Ectodermal cell (in vitro differentiated cells): ENCODE measurements at regions not wholly inside any gene's neighbourhood (a gene's known extent, or its start where the extent isn't known, plus 50 kb on each side); places are given as distances from the start of the nearest gene placed in this dataset.

Source experiments
- H3K27ac ChIP-seq: 2 replicates; pipeline ENCODE4 v1.7.0; 2013; ENCODE audit warnings: mild to moderate bottlenecking, low read depth, low read length; ENCODE audit not compliant: insufficient read depth, poor library complexity, severe bottlenecking
- H3K27me3 ChIP-seq: 2 replicates; pipeline ENCODE4 v1.7.0; 2013; ENCODE audit warnings: mild to moderate bottlenecking, low read length; ENCODE audit not compliant: insufficient read depth, control insufficient read depth, poor library complexity, severe bottlenecking
- H3K36me3 ChIP-seq: one replicate; pipeline ENCODE4 v1.7.0; 2013; ENCODE audit warnings: low read length; ENCODE audit not compliant: control insufficient read depth, insufficient read depth
- H3K4me1 ChIP-seq: one replicate; pipeline ENCODE4 v1.7.0; 2013; ENCODE audit warnings: low read length; ENCODE audit not compliant: control insufficient read depth, insufficient read depth
- H3K4me3 ChIP-seq: 2 replicates; pipeline ENCODE4 v1.7.0; 2013; ENCODE audit warnings: low read depth, low read length, control low read depth; ENCODE audit not compliant: insufficient read depth
- H3K9me3 ChIP-seq: 2 replicates; pipeline ENCODE4 v1.7.0; 2013; ENCODE audit warnings: mild to moderate bottlenecking, low read length, moderate library complexity; ENCODE audit not compliant: control insufficient read depth
- WGBS, 2 experiments: methylation state at CpG; one replicate each; pipeline ENCODE4 v1.1.7; 2013; ENCODE audit warnings: missing lambda C conversion rate in 2 of 2; 5-methylcytosine and 5-hydroxymethylcytosine counted together

GRCh38 chrX:13203271-13203670, 116.6 kb downstream of the ATXN3L start:
- no peaks in the 10 kb centered on the region for H3K4me1 ChIP-seq
- H3K27ac ChIP-seq: no peak overlapping the region
- H3K4me3 ChIP-seq: no peak overlapping the region
- H3K36me3 ChIP-seq: no peaks in the 10 kb centered on the region
- no peaks in the 10 kb centered on the region for H3K27me3 ChIP-seq
- 83 to 93% methylated on average over 2 to 5 of the region's 5 CpGs for WGBS, 2 experiments
- no peaks in the 10 kb centered on the region for H3K9me3 ChIP-seq

GRCh38 chrX:13201605-13202219, 118.1 kb downstream of the ATXN3L start:
- no peaks in the 10 kb centered on the region for H3K4me1 ChIP-seq
- H3K27ac ChIP-seq: no peak overlapping the region
- H3K4me3 ChIP-seq: no peak overlapping the region
- H3K36me3 ChIP-seq: no peaks in the 10 kb centered on the region
- no peaks in the 10 kb centered on the region for H3K27me3 ChIP-seq
- no peaks in the 10 kb centered on the region for H3K9me3 ChIP-seq
- 59 to 71% methylated on average over 12 of the region's 14 CpGs for WGBS, 2 experiments

- H3K9me3 ChIP-seq: no peaks in the 10 kb centered on the region
- no peaks in the 10 kb centered on the region for H3K36me3 ChIP-seq
- H3K27me3 ChIP-seq: no peaks in the 10 kb centered on the region
- H3K4me3 ChIP-seq: no peak overlapping the region
- no peaks in the 10 kb centered on the region for H3K4me1 ChIP-seq
- WGBS, 2 experiments: 100% methylated on average over 1 of the region's 2 CpGs; no CpG with 5 or more reads in 1 of the 2 experiments
- H3K27ac ChIP-seq: no peak overlapping the region
Measured at GRCh38 chrX:13200398-13200797, 119.5 kb downstream of the ATXN3L start.

GRCh38 chrX:13198762-13199064, 121.1 kb downstream of the ATXN3L start:
- 30 to 40% methylated on average over 2 to 3 of the region's 3 CpGs for WGBS, 2 experiments
- Histone ChIP-seq H3K27ac (no peak overlapping the region), H3K4me1 (no peaks in the 10 kb centered on the region)

GRCh38 chrX:13198056-13198761, 121.6 kb downstream of the ATXN3L start:
- Histone ChIP-seq H3K27ac (no peak overlapping the region), H3K36me3 (no peaks in the 10 kb centered on the region)
- WGBS, 2 experiments: 61 to 80% methylated on average over 4 of the region's 4 CpGs

More at GRCh38 chrX:13198762-13199064, 121.1 kb downstream of the ATXN3L start:
- H3K4me3 ChIP-seq: no peak overlapping the region
- H3K36me3 ChIP-seq: no peaks in the 10 kb centered on the region
- no peaks in the 10 kb centered on the region for H3K27me3 ChIP-seq
- no peaks in the 10 kb centered on the region for H3K9me3 ChIP-seq

GRCh38 chrX:13196782-13197181, 123.1 kb downstream of the ATXN3L start:
- H3K9me3 ChIP-seq: no peaks in the 10 kb centered on the region
- WGBS, 2 experiments: no CpG with 5 or more reads among the region's 2 CpGs
- no peaks in the 10 kb centered on the region for H3K27me3 ChIP-seq
- no peak overlapping the region for H3K4me3 ChIP-seq
- H3K4me1 ChIP-seq: no peaks in the 10 kb centered on the region
- no peak overlapping the region for H3K27ac ChIP-seq
- no peaks in the 10 kb centered on the region for H3K36me3 ChIP-seq

More at GRCh38 chrX:13198056-13198761, 121.6 kb downstream of the ATXN3L start:
- no peak overlapping the region for H3K4me3 ChIP-seq
- H3K9me3 ChIP-seq: no peaks in the 10 kb centered on the region
- H3K4me1 ChIP-seq: no peaks in the 10 kb centered on the region
- no peaks in the 10 kb centered on the region for H3K27me3 ChIP-seq

GRCh38 chrX:13195340-13195739, 124.5 kb downstream of the ATXN3L start:
- Histone ChIP-seq H3K36me3 (no peaks in the 10 kb centered on the region), H3K27ac (no peak overlapping the region), H3K27me3 (no peaks in the 10 kb centered on the region), H3K9me3 (no peaks in the 10 kb centered on the region), H3K4me1 (no peaks in the 10 kb centered on the region), H3K4me3 (no peak overlapping the region)
- 100% methylated on average over 1 to 2 of the region's 3 CpGs for WGBS, 2 experiments

- no peaks in the 10 kb centered on the region for H3K9me3 ChIP-seq
- no peaks in the 10 kb centered on the region for H3K4me1 ChIP-seq
- WGBS, 2 experiments: 92 to 100% methylated on average over 3 to 4 of the region's 4 CpGs
- H3K27me3 ChIP-seq: no peaks in the 10 kb centered on the region
- H3K4me3 ChIP-seq: no peak overlapping the region
- H3K36me3 ChIP-seq: no peaks in the 10 kb centered on the region
- H3K27ac ChIP-seq: no peak overlapping the region
Measured at GRCh38 chrX:13194291-13195103, 125.4 kb downstream of the ATXN3L start.

- H3K27ac ChIP-seq: no peak overlapping the region
- no peaks in the 10 kb centered on the region for H3K27me3 ChIP-seq
- H3K4me1 ChIP-seq: no peaks in the 10 kb centered on the region
- H3K9me3 ChIP-seq: no peaks in the 10 kb centered on the region
- no peaks in the 10 kb centered on the region for H3K36me3 ChIP-seq
- H3K4me3 ChIP-seq: no peak overlapping the region
- 79 to 82% methylated on average over 3 of the region's 3 CpGs for WGBS, 2 experiments
Measured at GRCh38 chrX:13190051-13190450, 129.8 kb downstream of the ATXN3L start.

GRCh38 chrX:13189380-13189779, 130.5 kb downstream of the ATXN3L start:
- Histone ChIP-seq H3K36me3 (no peaks in the 10 kb centered on the region), H3K27me3 (no peaks in the 10 kb centered on the region), H3K4me1 (no peaks in the 10 kb centered on the region), H3K9me3 (no peaks in the 10 kb centered on the region), H3K27ac (no peak overlapping the region), H3K4me3 (no peak overlapping the region)
- WGBS, 2 experiments: 83 to 92% methylated on average over 5 to 6 of the region's 6 CpGs
